MCF 10A (cell line): ENCODE measurements at regions not wholly inside any gene's neighbourhood (a gene's known extent, or its start where the extent isn't known, plus 50 kb on each side); places are given as distances from the start of the nearest gene placed in this dataset.

Experiments
- BruUV-seq: library from RNA; stranded (reverse); fragments of 400-500 nt; replicated peaks from 2 replicates; lab custom pipeline; 2021; lab: Mats Ljungman, UMichigan
- CTCF ChIA-PET: fragments of 300-600 bp; sonication (Branson Sonifier 250); formaldehyde crosslinking; extraction: SDS; loops from one replicate; lab custom pipeline; 2021; ENCODE audit warnings: antibody characterized with exemption, inconsistent platforms; lab: Yijun Ruan, JAX
- POLR2A ChIA-PET: fragments of 300-600, 350-650 bp; sonication (Branson Sonifier 250); formaldehyde crosslinking; extraction: SDS; loops from one replicate; lab custom pipeline; 2020; ENCODE audit warnings: antibody characterized with exemption, inconsistent platforms; lab: Yijun Ruan, JAX
- DNase-seq: peaks from one replicate; pipeline ENCODE4 v3.0.0-alpha.2; 2018; ENCODE audit not compliant: unreplicated experiment
- H3K27ac Mint-ChIP-seq: one replicate; pipeline ENCODE4 v1.8.0; 2022; ENCODE audit warnings: mild to moderate bottlenecking, low read depth, mixed read lengths; ENCODE audit not compliant: unreplicated experiment
- H3K27me3 Mint-ChIP-seq: one replicate; pipeline ENCODE4 v1.8.0; 2022; ENCODE audit warnings: mixed read lengths; ENCODE audit not compliant: insufficient read depth, unreplicated experiment
- H3K36me3 Mint-ChIP-seq: one replicate; pipeline ENCODE4 v1.8.0; 2022; ENCODE audit warnings: mild to moderate bottlenecking, moderate library complexity, mixed read lengths; ENCODE audit not compliant: insufficient read depth, unreplicated experiment
- H3K4me1 Mint-ChIP-seq: one replicate; pipeline ENCODE4 v1.8.0; 2022; ENCODE audit warnings: mixed read lengths; ENCODE audit not compliant: insufficient read depth, unreplicated experiment
- H3K4me3 Mint-ChIP-seq: one replicate; pipeline ENCODE4 v1.8.0; 2022; ENCODE audit warnings: mild to moderate bottlenecking, moderate library complexity, mixed read lengths; ENCODE audit not compliant: unreplicated experiment
- H3K9me3 Mint-ChIP-seq: one replicate; pipeline ENCODE4 v1.8.0; 2022; ENCODE audit warnings: mixed read lengths; ENCODE audit not compliant: unreplicated experiment
- CTCF ChIP-seq: fragments of 200-600 bp; IDR thresholded peaks from one replicate; pipeline ENCODE4 v1.8.0; 2022; ENCODE audit warnings: antibody characterized with exemption, mild to moderate bottlenecking; ENCODE audit not compliant: unreplicated experiment
- intact Hi-C: fragments of 100-400 bp; cut with micrococcal nuclease; formaldehyde crosslinking; loops from 2 replicates; pipeline ENCODE4 v1.14.1; 2022

GRCh38 chr12:81811778-81812125 lies 52.6 kb upstream of the PPFIA2 start:
- no TSS peak for BruUV-seq
- Mint-ChIP-seq H3K4me3 (no peak overlapping the region), H3K27ac (no peak overlapping the region), H3K36me3 (peaks cover 5% of the 10 kb centered on the region), H3K27me3 (peaks cover 14% of the 10 kb centered on the region), H3K9me3 (peaks cover 8% of the 10 kb centered on the region), H3K4me1 (no peaks in the 10 kb centered on the region)
- POLR2A ChIA-PET = interaction anchor here (0.6 kb wide), 1 partner anchor 9 kb away, joined by 3 read pairs; no protein-coding TSS in a partner anchor
- no peak for DNase-seq
- TF ChIP-seq CTCF = no peak
- CTCF ChIA-PET = interaction anchor here (0.6 kb wide), 1 partner anchor 41 kb away, joined by 3 read pairs; no protein-coding TSS in a partner anchor
- intact Hi-C loops = no loop called here

GRCh38 chr12:81811061-81811777 lies 52.1 kb upstream of the PPFIA2 start:
- no peak overlapping the region for H3K27ac Mint-ChIP-seq

DNA sequence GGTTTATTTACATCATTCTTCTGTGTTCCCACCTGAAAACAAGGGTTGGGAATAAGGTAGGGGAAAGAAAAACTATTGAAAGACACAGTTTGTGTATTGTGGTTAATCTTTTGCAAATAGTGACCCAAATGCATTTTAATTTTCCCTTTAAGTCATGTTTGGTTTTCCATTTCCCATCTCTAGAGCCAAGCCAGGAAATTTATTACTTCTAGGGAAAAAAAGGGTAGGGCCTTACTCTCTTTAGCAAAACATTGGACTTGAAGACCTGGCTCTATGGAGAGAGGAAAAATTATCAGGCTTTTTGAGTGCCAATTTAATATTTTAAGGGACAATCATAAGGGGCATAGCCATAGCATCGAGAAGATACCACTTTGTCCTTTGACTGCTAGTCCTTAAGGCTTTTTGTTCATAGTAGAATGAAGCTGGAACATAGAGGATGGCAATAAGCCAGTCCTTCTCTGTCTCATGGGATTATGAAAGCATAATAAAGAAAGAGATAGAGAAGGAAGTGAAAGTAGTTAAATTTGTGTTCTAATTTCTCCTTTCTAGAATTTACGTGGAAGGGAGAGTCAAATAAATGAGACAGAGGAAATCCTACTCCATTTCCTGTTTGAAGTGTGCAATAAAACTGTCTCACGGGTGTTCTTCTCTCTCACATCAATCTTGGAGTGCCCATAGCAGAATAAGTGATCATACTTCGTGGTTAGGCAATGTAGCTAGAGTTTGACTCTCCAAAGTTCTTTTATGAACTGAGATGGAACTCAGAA lies 50.9 kb upstream of the PPFIA2 start:
- H3K9me3 Mint-ChIP-seq = peaks cover 6% of the 10 kb centered on the region
- BruUV-seq = no TSS peak
- H3K36me3 Mint-ChIP-seq = peaks cover 5% of the 10 kb centered on the region
- H3K27me3 Mint-ChIP-seq = peaks cover 8% of the 10 kb centered on the region
- TF ChIP-seq CTCF = no peak
- no peak overlapping the region for H3K27ac Mint-ChIP-seq
- H3K4me1 Mint-ChIP-seq = no peaks in the 10 kb centered on the region
- peak; percentile 13 for DNase-seq
- intact Hi-C loops = no loop called here
- no peak overlapping the region for H3K4me3 Mint-ChIP-seq
- ChIA-PET POLR2A (no interaction called here), CTCF (no interaction called here)

More at GRCh38 chr12:81811061-81811777, 52.1 kb upstream of the PPFIA2 start:
- no peak for TF ChIP-seq CTCF
- Mint-ChIP-seq H3K4me1 (no peaks in the 10 kb centered on the region), H3K4me3 (no peak overlapping the region), H3K36me3 (peaks cover 5% of the 10 kb centered on the region), H3K27me3 (peaks cover 14% of the 10 kb centered on the region), H3K9me3 (peaks cover 8% of the 10 kb centered on the region)
- POLR2A ChIA-PET = no interaction called here
- CTCF ChIA-PET = no interaction called here
- peak; percentile 49 for DNase-seq
- intact Hi-C loops = no loop called here
- no TSS peak for BruUV-seq

DNA sequence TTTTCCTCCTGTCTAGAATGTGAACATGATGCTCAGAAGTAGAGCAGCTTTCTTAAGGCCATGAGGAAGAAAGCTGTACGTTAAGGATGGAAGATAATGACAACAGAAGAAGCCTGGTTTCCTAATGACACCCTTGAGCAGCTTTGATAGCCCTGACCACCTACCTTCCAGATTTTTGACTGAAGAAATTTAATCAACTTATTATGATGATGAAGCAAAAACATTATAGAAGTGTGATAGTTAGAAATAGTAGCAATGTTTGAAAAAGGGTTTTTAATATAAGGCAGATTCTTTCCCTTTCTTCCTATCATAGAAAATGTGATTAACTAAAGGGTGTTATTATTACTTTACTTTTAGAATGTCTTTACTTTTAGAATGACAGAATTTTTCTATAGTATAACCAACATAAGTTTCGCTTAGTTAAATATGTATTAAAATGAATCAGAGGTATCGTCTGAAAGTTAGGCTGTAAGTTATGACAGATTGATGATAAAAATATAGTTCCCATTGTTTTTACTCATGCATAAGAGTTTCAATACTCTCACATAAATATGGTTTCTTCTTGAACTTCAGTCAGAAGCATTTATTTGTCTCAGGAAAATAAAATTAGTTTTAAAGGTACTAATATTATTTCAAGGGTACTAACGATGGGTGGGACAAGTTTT lies 50.1 kb upstream of the PPFIA2 start:
- H3K4me1 Mint-ChIP-seq = no peaks in the 10 kb centered on the region
- H3K27me3 Mint-ChIP-seq = no peaks in the 10 kb centered on the region
- H3K36me3 Mint-ChIP-seq = peaks cover 5% of the 10 kb centered on the region
- no TSS peak for BruUV-seq
- no peak overlapping the region for H3K27ac Mint-ChIP-seq
- no peak overlapping the region for H3K4me3 Mint-ChIP-seq
- DNase-seq = no peak
- ChIA-PET CTCF (no interaction called here), POLR2A (no interaction called here)
- no peaks in the 10 kb centered on the region for H3K9me3 Mint-ChIP-seq
- no peak for TF ChIP-seq CTCF
- intact Hi-C loops = no loop called here
